Calu3 (cell line): ENCODE measurements at regions not wholly inside any gene's neighbourhood (a gene's known extent, or its start where the extent isn't known, plus 50 kb on each side); places are given as distances from the start of the nearest gene placed in this dataset.

Source experiments
- BruUV-seq: library from RNA; stranded (reverse); fragments of 400-500 nt; replicated peaks from 2 replicates; lab custom pipeline; 2021; lab: Mats Ljungman, UMichigan
- CTCF ChIA-PET: fragments of 300-600 bp; sonication (Branson Sonifier 250); formaldehyde crosslinking; loops from one replicate; lab custom pipeline; 2022; ENCODE audit warnings: antibody characterized with exemption; lab: Charles Lee
- DNase-seq: peaks from one replicate; pipeline ENCODE4 v3.0.0; 2022
- H3K27ac Mint-ChIP-seq: one replicate; pipeline ENCODE4 v1.8.0; 2022; ENCODE audit warnings: mixed read lengths; ENCODE audit not compliant: unreplicated experiment
- H3K27me3 Mint-ChIP-seq: one replicate; pipeline ENCODE4 v1.8.0; 2022; ENCODE audit warnings: mixed read lengths; ENCODE audit not compliant: unreplicated experiment
- H3K36me3 Mint-ChIP-seq: one replicate; pipeline ENCODE4 v1.8.0; 2022; ENCODE audit warnings: mild to moderate bottlenecking, moderate library complexity, mixed read lengths; ENCODE audit not compliant: insufficient read depth, unreplicated experiment
- H3K4me1 Mint-ChIP-seq: one replicate; pipeline ENCODE4 v1.8.0; 2022; ENCODE audit warnings: mild to moderate bottlenecking, low read depth, mixed read lengths; ENCODE audit not compliant: unreplicated experiment
- H3K4me3 Mint-ChIP-seq: one replicate; pipeline ENCODE4 v1.8.0; 2022; ENCODE audit warnings: mild to moderate bottlenecking, low read depth, moderate library complexity, mixed read lengths; ENCODE audit not compliant: unreplicated experiment
- H3K9me3 Mint-ChIP-seq: one replicate; pipeline ENCODE4 v1.8.0; 2022; ENCODE audit warnings: low read depth, mixed read lengths; ENCODE audit not compliant: unreplicated experiment
- CTCF ChIP-seq: fragments of 200-600 bp; IDR thresholded peaks from one replicate; pipeline ENCODE4 v1.8.0; 2022; ENCODE audit warnings: antibody characterized with exemption; ENCODE audit not compliant: unreplicated experiment
- intact Hi-C: fragments of 100-400 bp; cut with micrococcal nuclease; formaldehyde crosslinking; loops from one replicate; pipeline ENCODE4 v1.10.0; 2022; ENCODE audit not compliant: unreplicated experiment

- Mint-ChIP-seq H3K27ac (no peak overlapping the region), H3K9me3 (no peaks in the 10 kb centered on the region), H3K4me1 (no peaks in the 10 kb centered on the region), H3K27me3 (no peaks in the 10 kb centered on the region), H3K36me3 (no peaks in the 10 kb centered on the region), H3K4me3 (no peak overlapping the region)
- no peak for TF ChIP-seq CTCF
- intact Hi-C loops: no loop called here
- no peak for DNase-seq
- CTCF ChIA-PET: no interaction called here
- no TSS peak for BruUV-seq
Measured at GRCh38 chr1:101144671-101145448, 92.0 kb upstream of the S1PR1 start.

- CTCF ChIA-PET: interaction anchor here (0.7 kb wide), 1 partner anchor 550 kb away, joined by 3 read pairs; no protein-coding TSS in a partner anchor
Measured at GRCh38 chr1:101142244-101142643, 94.6 kb upstream of the S1PR1 start.

GRCh38 chr1:101141376-101141775, 95.4 kb upstream of the S1PR1 start:
- Mint-ChIP-seq H3K36me3 (no peaks in the 10 kb centered on the region), H3K27me3 (peaks cover 9% of the 10 kb centered on the region), H3K9me3 (no peaks in the 10 kb centered on the region), H3K27ac (no peak overlapping the region), H3K4me1 (no peaks in the 10 kb centered on the region), H3K4me3 (no peak overlapping the region)
- CTCF ChIA-PET: no interaction called here
- no peak for DNase-seq
- TF ChIP-seq CTCF: no peak
- no TSS peak for BruUV-seq
- intact Hi-C loops: no loop called here

More at GRCh38 chr1:101142244-101142643, 94.6 kb upstream of the S1PR1 start:
- H3K27ac Mint-ChIP-seq: no peak overlapping the region
- H3K27me3 Mint-ChIP-seq: peaks cover 9% of the 10 kb centered on the region
- no peak for TF ChIP-seq CTCF
- H3K4me1 Mint-ChIP-seq: no peaks in the 10 kb centered on the region
- no peak for DNase-seq
- H3K9me3 Mint-ChIP-seq: no peaks in the 10 kb centered on the region
- intact Hi-C loops: no loop called here
- no peak overlapping the region for H3K4me3 Mint-ChIP-seq
- no TSS peak for BruUV-seq
- no peaks in the 10 kb centered on the region for H3K36me3 Mint-ChIP-seq

- H3K36me3 Mint-ChIP-seq: no peaks in the 10 kb centered on the region
- no peak overlapping the region for H3K4me3 Mint-ChIP-seq
- H3K9me3 Mint-ChIP-seq: no peaks in the 10 kb centered on the region
- intact Hi-C loops: no loop called here
- no peak for DNase-seq
- no TSS peak for BruUV-seq
- no peaks in the 10 kb centered on the region for H3K4me1 Mint-ChIP-seq
- CTCF ChIA-PET: no interaction called here
- H3K27me3 Mint-ChIP-seq: peaks cover 9% of the 10 kb centered on the region
- no peak overlapping the region for H3K27ac Mint-ChIP-seq
- TF ChIP-seq CTCF: no peak
Measured at GRCh38 chr1:101139821-101140718, 96.7 kb upstream of the S1PR1 start.
